HG03060 (cell line): ENCODE measurements at regions not wholly inside any gene's neighbourhood (a gene's known extent, or its start where the extent isn't known, plus 50 kb on each side); places are given as distances from the start of the nearest gene placed in this dataset.

Experiments used
- ATAC-seq: cut with Tn5 transposase; IDR thresholded peaks from one replicate; pipeline ENCODE4 v1.9.1; 2021; ENCODE audit warnings: low read depth, moderate number of reproducible peaks; ENCODE audit not compliant: unreplicated experiment

- ATAC-seq: no peak
Observed at GRCh38 chr21:17903929-17904639, 84.9 kb upstream of the C21orf91 start.

- ATAC-seq: no peak
Observed at GRCh38 chr21:17903029-17903806, 84.1 kb upstream of the C21orf91 start.

GRCh38 chr21:17901458-17902079 lies 82.4 kb upstream of the C21orf91 start:
- no peak for ATAC-seq

GRCh38 chr21:17900990-17901385 lies 81.8 kb upstream of the C21orf91 start:
- no peak for ATAC-seq

- ATAC-seq: no peak
Observed at GRCh38 chr21:17900281-17900989, 81.3 kb upstream of the C21orf91 start.

DNA sequence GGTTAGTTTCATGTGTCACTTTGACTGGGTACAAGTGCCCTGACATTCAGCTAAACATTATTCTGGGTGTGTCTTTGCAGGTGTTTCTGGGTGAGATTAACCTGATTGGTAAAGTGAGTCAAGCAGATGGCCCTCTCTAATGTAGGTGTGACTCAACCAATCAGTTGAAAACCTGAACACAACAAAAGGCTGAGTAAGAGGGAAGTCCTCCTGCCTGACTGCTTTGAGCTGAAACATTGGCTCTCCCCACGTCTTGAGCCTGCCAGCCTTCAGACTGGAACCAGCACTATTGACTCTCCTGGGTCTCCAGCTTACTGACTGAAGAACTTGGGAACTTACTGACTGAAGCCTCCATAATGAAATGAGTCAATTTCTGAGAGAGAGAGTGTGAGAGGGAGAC lies 70.0 kb upstream of the C21orf91 start:
- ATAC-seq: no peak

- ATAC-seq: no peak
Observed at GRCh38 chr21:17869115-17869514, 50.0 kb upstream of the C21orf91 start.
